DOHH2 (cell line): ENCODE measurements at regions not wholly inside any gene's neighbourhood (a gene's known extent, or its start where the extent isn't known, plus 50 kb on each side); places are given as distances from the start of the nearest gene placed in this dataset.

Experiments
- EZH2phosphoT487 ChIP-seq: fragments of 200-600 bp; sonication (generic); IDR thresholded peaks from 2 replicates; pipeline ENCODE4 v1.6.1; 2017; ENCODE audit warnings: borderline replicate concordance, mild to moderate bottlenecking, antibody characterized with exemption, low read length, moderate library complexity, mixed read lengths
- TF ChIP-seq, protein P1 (sequence below): fragments of 200-600 bp; sonication (generic); IDR thresholded peaks from one replicate; pipeline ENCODE4 v1.5.1; 2014; ENCODE audit warnings: antibody characterized with exemption, mild to moderate bottlenecking, low read depth, low read length; ENCODE audit not compliant: poor library complexity, severe bottlenecking

DNA sequence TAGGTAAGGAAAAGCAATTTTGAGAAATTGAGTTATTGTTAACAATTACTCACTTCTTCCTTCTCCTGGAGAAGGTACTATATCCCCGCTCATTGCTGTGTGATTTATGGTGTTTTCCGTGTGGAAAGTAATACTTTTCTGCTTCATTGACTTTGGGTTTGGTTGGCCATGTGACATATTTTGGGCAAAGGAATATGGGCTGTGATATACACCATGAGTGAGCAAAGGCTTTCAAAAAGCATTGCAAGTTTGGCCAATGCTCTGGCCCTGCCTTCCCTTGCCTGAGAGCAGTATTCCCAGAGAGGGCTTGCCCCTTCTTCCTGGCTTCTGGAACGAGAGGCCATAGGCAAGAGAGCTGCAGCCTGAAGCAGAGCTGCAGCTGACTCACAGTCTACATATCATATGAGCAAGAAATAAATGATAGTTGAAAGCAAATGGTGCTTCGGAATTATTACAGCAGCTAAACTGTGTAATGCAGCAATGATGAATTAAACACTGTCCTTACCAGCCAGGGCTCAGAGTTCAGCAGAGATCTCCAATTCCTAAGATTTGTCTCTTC is 216.8 kb upstream of the CD96 start:
- TF ChIP-seq, protein P1, sequence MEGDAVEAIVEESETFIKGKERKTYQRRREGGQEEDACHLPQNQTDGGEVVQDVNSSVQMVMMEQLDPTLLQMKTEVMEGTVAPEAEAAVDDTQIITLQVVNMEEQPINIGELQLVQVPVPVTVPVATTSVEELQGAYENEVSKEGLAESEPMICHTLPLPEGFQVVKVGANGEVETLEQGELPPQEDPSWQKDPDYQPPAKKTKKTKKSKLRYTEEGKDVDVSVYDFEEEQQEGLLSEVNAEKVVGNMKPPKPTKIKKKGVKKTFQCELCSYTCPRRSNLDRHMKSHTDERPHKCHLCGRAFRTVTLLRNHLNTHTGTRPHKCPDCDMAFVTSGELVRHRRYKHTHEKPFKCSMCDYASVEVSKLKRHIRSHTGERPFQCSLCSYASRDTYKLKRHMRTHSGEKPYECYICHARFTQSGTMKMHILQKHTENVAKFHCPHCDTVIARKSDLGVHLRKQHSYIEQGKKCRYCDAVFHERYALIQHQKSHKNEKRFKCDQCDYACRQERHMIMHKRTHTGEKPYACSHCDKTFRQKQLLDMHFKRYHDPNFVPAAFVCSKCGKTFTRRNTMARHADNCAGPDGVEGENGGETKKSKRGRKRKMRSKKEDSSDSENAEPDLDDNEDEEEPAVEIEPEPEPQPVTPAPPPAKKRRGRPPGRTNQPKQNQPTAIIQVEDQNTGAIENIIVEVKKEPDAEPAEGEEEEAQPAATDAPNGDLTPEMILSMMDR: no peak
- TF ChIP-seq EZH2phosphoT487: no peak
